TTC549 (cell line): ENCODE measurements at regions not wholly inside any gene's neighbourhood (a gene's known extent, or its start where the extent isn't known, plus 50 kb on each side); places are given as distances from the start of the nearest gene placed in this dataset.

Source experiments
- FAIRE-seq: peaks from 2 replicates; lab custom pipeline; 2012; peaks lifted over from hg19 to GRCh38; lab: Jason Lieb, UNC

- FAIRE-seq: no peak
Measured at GRCh38 chr3:24641628-24642027, 147.0 kb upstream of the THRB start.

GRCh38 chr3:24645047-24645446 lies 150.4 kb upstream of the THRB start:
- no peak for FAIRE-seq

DNA sequence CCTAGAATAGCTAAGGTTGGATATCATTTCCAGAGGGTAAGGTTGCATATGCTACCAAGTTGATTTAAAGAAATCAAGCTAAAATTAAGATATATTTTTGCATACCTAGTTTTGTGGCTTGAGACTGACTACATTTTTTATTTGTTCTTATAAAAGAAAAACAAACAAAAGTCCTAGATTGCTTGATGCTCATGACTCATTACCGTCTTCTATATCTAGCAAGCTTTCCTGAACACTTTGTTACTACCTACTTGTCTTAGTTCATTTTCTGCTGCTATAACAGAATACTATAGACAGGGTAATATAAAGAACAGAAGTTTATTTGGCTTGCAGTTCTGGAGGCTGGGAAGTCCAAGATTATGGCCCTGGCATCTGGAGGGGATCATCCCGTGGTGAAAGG lies 152.1 kb upstream of the THRB start:
- no peak for FAIRE-seq

DNA sequence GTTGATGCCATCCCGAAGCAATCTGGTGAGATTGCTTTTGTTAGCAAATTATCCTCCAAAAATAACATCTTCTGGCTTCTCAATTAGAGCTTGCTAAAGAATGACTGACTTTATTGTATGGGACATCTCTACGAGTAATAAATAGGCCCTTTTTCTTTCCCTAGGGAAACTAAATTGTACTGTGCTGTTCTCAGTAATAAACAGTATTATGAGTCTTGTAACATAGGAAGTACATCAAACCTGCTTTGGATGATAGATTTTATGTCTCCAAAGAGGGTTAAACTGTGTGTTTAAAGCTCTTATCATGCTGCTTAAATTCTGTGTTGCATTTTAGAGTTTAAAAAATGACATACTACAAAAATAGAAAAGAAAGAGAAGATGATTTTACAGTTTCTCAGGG lies 153.4 kb upstream of the THRB start:
- FAIRE-seq: no peak

- FAIRE-seq: no peak
Measured at GRCh38 chr3:24650839-24651238, 156.2 kb upstream of the THRB start.

DNA sequence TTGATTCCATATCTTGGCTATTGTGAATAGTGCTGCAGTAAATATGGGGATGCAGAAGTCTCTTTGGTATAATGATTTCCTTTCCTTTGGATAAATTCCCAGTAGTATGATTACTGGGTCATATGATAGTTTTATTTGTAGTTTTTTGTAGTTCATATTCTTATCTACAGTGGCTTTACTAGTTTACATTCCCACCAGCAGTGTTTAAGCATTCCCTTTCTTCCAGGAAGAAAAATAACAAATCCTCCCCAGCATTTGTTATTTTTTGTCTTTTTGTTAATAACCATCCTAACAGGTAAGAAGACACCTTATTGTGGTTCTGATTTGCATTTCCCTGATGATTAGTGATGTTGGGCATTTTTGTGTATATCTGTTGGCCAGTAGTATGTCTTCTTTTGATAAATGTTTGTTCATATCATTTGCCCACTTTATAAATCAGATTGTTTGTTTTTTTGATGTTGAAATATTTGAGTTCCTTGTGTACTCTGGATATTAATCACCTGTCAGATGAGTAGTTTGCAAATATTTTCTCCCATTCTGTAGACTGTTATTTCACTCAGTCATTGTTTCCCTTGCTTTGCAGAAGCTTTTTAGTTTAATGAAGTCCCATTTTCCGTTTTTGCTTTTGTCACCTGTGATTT lies 163.3 kb upstream of the THRB start:
- no peak for FAIRE-seq

- FAIRE-seq: no peak
Measured at GRCh38 chr3:24661175-24661584, 166.5 kb upstream of the THRB start.

DNA sequence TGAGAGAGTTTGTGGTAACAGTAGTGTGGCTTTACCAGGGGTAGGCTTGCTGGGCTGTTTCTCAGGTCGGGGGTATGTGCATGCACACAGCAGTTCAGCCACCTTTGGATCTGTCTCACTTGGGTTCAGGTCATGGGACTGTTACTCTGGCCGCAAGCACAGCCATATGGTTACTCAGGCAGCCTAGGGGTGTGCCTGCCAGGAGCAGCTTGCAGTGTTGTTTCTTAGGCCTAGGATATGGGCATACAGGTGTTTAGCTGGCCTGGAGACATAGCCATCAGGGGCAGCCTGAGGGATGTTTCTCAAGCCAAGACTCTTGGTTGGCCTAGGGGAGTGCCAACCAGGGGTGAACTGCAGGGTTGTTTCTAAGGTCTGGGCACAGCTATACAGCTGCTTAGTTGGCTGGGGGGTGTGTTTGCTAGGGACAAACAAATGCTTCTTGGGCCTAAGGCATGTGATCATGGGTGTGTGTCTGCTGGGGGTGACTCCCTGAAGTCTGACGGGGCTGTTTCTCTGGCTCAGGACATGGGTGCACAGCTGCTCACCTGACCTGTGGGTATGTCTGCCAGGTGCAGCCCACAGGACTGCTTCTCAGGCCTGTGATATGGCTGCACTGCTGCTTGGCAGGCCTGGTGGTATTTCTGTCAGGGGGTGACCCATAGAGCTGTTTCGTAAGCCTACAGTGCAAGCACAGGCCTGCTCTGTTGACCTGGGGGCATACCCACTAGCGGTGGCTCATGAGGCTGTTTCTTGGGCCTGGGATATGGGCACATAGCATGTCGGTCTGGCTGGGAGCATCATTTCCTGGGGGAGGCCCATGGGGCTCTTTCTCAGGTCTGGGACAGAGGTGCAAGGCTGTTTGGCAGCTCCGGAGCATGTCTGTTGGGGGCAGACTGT lies 168.0 kb upstream of the THRB start:
- no peak for FAIRE-seq

DNA sequence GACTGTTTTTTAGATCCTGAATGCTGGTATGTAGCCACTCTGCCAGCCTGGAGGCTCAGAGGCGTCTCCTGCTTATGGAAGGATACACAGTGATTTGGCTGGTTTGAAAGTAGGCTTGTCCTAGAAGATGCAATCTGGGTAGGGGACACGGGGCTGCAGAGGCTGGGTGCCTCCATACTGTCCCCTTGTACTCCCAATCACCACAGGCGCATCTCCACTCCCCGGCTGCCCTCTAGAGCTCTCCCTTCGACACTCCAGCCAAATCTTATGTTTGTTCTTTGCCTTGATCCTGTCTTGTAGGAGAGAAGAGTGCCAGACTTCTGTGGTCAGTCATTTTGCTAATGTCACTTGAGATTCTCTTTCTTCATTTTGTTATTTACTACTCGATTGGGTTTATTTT lies 168.8 kb upstream of the THRB start:
- FAIRE-seq: no peak

GRCh38 chr3:24668039-24668438 lies 173.4 kb upstream of the THRB start:
- no peak for FAIRE-seq

DNA sequence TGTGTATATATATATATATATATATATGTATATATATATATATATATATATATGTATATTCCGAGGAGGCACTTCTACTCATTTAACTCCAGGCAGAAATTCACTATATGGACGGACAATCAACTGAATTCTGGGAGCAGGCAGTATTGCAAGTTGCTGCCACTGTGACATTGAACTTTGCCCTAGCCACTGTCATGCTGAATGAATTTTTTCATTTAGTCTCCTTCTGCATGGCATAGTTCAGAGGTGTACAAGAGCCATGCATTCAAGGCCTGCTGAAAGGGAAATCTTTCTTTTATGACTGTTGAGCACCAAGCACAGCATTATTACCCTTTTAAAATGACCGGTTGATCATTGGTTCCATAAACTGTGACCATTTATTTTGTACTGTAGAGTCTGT lies 176.2 kb upstream of the THRB start:
- FAIRE-seq: no peak

DNA sequence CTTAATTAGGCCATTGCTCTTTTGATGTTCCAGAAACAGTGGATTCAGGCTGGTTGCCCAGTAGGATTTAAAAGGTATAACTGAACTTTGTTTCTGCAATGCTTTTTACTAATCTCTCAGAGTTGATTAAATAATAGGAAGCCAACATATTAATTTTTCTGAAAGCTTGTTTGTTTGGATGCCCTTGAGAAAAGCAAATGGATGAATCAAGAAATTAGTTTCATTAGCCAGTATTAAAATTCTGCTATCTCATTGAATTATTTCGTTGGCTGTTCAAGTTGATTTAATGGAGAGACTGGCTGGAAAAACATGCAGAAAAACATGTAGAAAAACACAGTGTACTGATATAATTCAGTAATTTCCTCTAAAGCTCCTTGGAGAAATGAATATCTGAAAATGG lies 178.9 kb upstream of the THRB start:
- FAIRE-seq: no peak

- FAIRE-seq: no peak
Measured at GRCh38 chr3:24674261-24674660, 179.6 kb upstream of the THRB start.

DNA sequence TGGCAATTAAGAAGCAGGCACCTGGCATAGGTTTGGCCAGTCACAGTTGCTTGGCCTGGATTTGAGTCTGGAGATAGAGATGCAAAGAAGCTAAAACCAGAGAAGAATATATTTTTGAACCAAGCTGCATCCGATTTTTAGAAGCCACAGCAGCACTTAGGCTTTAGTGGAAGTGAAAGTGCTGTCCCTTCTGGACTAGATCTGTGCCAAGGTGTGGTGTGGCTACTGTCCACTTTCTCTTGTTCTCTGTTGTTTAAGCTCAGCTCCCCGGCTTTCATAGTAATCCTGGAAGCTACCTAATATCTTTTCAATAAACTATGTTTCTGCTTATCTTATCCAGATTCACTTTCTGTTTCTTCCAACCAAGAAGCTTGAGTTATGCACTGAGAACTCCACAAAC lies 183.4 kb upstream of the THRB start:
- no peak for FAIRE-seq

DNA sequence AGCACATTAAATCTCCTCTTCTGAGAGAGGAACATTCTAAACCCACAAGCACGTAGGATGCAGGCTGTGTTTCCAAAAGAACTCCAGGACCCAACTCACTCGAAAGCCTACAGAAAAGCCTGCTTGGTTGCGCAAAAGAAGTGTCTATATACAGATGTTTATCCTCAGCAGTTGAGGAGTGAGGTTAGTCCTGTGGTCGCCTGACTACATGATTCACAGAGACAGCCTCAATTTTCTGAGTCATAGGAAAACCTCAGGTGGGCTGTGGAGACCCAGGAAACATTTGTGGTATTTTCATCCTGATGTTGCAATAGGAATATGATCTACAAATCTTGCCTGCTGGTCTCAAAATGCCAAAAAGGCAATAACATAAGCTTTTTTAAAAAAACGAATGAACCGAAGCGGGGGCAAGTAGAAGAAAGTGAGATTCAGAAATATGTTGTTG lies 183.8 kb upstream of the THRB start:
- no peak for FAIRE-seq

- no peak for FAIRE-seq
Measured at GRCh38 chr3:24679429-24679828, 184.8 kb upstream of the THRB start.

DNA sequence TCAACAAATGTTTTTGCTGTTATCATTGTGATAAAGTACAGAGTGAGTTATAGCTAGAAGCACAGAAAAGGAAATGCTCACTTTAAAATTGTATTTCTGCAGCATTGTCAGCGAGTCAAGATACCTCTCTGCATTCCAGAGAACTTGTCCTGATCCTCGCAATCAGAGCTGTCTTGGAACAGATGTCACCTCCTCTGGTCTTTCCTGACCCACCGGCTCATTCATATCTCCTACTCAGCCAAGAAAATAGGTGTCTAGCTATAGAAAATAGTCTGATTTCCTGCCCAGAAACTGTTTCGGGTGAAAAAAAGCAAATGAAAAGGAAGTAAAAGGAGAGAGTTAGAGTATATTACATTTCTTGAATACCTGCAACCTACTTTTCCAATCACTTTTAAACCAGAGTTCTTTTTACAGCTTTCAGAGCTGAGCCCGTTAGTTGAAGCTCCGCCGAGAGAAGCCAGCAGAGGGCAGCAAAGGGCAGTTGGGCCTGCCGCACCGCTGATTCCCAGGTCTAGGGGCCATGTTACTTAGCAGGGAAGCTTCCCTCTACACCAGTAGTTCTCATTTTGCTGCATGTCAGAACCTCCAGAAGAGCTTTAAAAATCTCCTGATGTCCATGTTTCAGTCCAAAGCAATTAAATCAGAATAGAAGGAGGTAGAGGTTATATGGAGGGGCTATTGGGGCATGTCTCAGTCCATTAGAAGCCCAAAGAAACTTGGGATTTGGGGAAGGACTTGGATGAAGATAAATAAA lies 185.7 kb upstream of the THRB start:
- FAIRE-seq: no peak

- FAIRE-seq: no peak
Measured at GRCh38 chr3:24682141-24682547, 187.5 kb upstream of the THRB start.

DNA sequence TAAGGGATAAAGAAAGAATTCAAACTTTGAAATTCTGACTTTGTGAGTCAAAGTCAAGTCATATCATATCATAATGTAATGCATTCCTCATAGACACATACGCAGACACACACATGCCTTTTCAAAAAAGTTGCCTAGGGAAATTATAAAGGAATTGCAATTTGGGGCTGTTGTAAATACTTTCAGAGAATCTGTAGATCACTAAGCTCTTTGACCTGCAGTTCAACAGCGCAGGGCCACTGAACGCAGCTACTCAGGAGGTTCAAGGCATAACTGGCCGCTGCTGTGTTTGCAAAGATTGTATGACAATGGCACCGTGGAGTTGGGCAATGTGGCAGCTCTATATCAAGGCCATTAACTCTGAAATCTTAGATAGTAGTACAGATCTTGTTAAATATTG lies 188.4 kb upstream of the THRB start:
- no peak for FAIRE-seq

DNA sequence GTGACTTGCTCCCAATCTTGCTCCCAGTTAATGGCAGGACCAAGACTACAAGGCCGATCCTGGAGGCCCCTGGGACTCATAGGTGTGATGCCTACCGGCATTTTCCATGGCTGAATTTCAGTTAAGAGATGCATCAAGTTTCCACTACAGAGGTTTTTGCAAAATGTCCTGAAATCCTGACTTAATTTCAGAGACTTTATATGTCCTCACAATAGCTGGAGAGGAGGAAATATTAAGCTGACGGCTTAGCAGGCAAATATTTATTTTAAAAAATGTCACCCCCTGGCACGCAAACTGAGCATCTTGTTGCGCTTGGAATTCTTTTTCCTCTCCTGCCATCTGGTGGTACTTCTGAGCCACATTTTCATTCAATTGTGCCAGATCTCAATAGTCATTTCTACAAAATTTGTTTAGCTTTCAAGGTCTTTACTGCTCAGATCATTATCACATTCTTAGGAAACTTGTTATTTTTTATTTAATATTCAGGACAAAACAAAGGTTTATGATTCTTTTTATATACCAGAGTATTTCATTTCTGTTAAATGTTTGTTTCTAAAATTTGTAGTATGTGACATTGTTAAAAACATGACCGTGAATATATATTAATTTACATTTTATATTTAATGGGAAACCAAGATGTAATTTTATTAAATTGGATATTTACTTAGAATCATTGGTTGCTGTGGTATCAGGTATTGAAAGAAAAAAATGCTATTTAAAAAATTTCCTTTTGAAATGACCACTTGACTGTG lies 189.2 kb upstream of the THRB start:
- FAIRE-seq: peak; percentile 9

- no peak for FAIRE-seq
Measured at GRCh38 chr3:24684506-24685023, 189.9 kb upstream of the THRB start.

GRCh38 chr3:24686808-24687207 lies 192.2 kb upstream of the THRB start:
- FAIRE-seq: no peak
